Urothelium cell line (cell line): ENCODE measurements at regions not wholly inside any gene's neighbourhood (a gene's known extent, or its start where the extent isn't known, plus 50 kb on each side); places are given as distances from the start of the nearest gene placed in this dataset.
A peak's percentile ranks its signal among the peaks of the same experiment; 100 is the strongest.
"Not testable (repeated sequence)": the region's sequence is repeated elsewhere in the genome, so short reads cannot be mapped to it uniquely, and the experiment has no call there.

Source experiments
- DNase-seq: peaks from one replicate; pipeline ENCODE4 v3.0.0; 2011; ENCODE audit warnings: low spot score, mixed read lengths
- FAIRE-seq: peaks from 2 replicates; lab custom pipeline; 2011; peaks lifted over from hg19 to GRCh38; lab: Jason Lieb, UNC

DNA sequence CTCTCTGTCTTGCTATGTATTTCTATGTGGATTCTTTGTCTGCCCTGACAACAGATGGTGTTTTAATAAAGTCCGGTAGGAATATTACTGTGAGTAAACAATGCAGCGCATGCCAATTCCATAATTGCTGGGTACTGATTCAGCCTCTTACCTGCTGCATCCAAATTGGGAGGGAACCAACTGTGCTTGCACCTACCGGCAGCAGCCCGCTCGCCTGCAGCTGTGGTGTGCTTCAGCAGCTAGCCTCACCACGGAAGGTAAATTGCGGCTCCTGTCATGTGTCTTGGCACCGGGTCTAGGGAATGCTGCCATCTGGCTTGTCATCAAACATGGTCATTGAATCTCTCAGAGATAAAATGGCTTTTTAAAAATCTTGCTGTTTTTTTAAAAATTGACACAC, 704.8 kb upstream of the SLC35B3 start:
- peak; percentile 30 for DNase-seq
- FAIRE-seq: no peak

DNA sequence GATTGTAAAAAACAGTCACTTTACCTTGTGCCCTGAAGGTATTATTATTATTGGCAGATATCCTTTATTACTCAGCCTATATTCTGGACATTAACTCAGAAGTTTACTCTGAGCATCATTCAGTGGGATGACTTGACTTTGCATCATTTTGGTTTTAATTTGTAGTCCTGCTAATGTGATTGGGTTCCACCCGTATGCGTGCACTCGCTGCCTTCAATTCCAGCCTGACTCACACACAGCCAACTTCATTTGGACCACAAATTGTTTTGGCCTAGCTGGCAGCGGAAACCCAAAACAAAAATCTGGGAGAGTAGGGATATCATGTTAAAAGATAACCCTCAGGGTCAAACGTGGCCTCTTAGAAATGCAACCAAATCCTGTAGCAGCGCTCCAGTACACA, 704.4 kb upstream of the SLC35B3 start:
- no peak for FAIRE-seq

DNA sequence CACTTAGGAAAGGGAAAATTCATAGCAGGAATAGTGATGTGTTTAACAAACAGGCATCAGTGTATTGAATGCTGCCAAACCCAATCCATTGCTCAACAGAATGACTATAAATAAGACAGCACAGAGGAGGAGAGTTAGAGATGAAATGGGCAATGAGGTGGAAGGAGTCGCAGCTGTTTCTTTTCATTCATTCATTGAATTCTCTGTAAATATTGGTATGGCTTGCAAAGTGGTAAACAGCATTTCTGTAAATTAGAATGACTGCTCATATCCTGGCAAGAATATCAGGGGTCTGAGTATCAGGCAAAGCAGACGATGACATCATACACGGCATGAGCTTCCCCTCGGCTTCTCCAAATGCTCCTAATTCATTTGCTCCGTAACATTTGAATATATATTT, 703.6 kb upstream of the SLC35B3 start:
- FAIRE-seq (no peak), DNase-seq (no peak)

More for the DNA sequence above, 704.4 kb upstream of the SLC35B3 start:
- no peak for DNase-seq

DNA sequence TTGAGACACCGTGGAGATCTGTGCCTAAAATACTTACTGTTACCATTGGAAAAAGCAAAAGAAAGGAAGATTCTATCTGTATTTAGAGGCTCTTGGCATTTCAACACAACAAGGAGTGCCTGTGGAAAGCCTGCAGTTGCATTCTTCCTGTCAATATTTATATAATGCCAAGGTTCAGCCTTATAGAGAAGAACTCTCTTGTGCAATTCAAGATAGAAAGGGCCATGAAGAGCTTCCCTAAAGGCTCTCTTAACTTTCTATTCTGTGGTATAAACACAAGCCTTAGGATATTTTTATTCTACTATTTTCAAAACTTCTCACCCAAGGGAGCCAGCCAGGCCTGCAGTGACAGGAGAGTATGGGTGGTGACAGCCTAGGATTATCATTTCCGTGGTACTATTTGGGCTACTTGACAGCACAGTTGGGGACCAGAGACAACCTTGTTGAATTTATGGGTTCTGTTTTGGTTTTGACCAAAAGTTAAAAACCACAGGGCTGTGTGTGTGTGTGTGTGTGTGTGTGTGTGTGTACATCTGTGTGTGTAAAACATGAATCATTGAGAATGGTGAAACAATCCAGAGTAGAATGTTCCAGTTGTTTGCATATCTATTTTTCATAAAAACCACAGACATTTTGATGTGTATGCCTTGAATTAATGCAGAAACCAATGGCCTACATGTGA, 700.9 kb upstream of the SLC35B3 start:
- DNase-seq: no peak

DNA sequence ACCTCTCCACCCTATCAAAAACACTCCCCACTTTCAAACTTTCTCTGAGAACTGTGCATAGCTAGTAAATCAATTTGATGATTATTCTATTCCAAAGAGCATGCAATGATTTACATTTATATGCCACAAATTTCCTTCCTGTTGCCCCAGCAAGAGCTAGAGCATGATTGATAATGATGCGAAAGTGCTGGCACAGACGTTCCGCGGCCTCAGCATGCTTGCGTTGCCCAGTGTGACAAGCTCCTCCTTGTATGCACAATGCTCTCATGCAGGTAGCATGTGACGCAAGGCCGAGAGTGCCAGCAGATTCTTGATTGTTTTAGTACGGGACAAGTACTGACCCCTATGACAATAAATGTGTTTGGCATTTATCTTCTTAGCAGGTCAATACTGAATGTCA, 696.3 kb upstream of the SLC35B3 start:
- no peak for DNase-seq
- FAIRE-seq: no peak

More for the DNA sequence above, 700.9 kb upstream of the SLC35B3 start:
- FAIRE-seq: no peak

DNA sequence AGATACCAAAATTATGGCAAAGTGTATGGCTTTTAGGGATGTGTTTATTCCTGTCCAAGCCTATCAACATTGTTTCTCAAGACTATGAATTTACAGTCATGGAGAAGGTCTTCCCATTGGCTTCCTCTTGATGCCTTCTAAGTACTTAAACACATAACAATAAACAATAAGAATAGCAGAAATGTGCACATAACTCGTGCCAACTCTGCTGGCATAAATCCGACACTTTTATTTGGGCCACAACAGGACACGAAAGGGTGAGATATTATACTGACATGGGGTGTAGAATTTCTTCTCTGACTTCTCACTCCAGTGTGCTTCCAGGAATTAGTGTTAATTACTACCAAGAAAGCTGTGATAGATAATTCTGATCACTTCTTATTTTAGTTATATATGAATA, 695.9 kb upstream of the SLC35B3 start:
- FAIRE-seq: no peak
- no peak for DNase-seq

DNA sequence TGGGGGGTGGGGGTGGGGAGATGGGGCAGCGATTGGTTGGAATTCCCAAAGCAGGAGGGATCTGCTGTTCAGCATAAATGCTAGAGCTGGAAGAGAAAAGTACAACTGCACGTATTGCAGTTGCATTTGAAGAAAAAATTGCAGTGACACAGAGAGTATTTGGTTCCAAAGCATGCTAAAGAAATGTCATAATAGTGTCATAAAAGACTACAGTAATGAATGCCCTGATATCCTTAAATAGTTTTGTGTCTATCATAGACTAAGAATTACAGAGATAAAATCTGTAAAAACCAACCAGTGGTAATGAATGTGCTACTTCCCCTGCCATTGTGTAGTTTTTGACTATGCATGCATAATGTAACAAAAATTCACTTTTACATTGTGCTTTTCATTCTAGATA, 693.6 kb upstream of the SLC35B3 start:
- no peak for DNase-seq
- no peak for FAIRE-seq

DNA sequence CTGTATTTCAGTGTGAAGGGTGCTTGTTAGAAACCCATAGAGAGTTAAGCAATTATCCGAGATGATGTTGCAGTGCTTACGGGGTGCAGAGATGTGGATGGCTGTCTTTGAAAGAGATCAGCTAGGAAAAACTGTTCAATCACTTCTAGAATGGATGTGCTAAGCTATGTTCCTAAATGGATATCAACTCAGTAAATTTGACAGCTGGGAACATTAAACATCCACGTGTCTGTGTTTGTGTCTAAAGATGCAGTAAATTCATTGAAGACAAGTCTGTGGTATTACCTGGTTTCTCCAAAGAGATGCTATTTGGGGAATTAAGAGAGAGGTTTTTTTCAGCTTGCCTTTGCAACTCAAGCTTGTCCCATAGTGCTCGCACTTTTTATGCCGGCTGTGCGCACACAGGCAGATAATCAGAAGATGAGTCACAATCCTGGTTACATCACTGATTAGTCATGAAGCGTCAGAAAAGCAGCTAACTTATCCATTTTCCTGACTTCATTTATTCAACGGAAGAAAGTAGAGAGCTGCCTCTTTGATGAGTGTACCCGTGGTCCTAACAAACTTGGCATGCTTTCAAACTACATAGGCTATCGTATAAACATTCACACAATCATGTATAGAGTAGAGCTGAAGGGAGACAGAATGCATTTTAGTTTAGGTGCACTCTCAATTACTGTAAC, 691.7 kb upstream of the SLC35B3 start:
- FAIRE-seq (no peak), DNase-seq (peak; percentile 59)

DNA sequence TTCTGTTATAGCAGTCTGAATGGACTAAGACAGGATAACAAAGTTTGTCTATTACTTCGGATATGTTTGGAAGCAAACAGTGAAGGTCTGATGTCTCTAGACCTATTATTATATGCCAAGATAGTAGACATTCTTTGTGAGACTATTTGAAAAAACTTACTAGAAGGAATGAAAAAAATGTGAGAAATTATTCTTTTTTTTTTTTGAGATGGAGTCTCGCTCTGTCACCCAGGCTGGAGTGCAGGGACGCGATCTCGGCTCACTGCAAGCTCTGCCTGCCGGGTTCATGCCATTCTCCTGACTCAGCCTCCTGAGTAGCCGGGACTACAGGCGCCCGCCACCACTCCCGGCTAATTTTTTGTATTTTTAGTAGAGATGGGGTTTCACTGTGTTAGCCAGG, 690.7 kb upstream of the SLC35B3 start:
- not testable (repeated sequence) for DNase-seq, FAIRE-seq

DNA sequence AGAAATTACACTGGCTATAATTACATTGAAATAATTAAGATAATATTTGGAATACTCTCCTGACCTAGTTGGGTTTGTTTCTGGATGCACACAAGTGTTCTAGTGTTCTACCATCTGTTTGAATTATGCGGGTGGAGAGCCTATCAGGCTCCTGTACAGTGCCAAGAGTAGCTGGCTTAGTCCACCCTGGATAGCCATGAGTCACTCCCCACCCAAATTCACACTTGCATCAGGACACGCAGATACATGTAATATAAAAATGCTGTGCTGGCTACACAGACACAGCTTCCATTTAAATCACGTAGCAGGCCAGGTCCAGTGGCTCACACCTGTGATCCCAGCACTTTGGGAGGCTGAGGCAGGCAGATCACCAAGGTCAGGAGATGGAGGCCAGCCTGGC, 686.2 kb upstream of the SLC35B3 start:
- no peak for FAIRE-seq

DNA sequence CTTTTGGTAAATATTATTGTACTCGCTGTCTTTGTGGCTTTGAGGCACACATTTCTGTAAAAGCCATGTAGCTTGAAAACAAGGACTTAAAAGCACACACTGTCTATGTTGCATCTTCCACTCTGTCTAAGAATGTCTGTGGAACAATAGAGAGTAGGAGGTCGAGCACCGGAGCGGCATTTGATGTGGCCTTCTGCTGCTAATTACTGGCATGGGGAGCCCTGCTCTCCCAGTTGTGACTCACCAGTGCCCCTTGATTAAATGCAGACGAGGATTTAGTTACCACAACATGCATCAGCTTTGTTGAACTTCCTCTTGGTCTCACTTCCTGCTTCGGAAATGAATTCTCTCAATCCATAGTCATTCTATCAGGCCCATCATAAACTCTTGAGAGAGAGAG, 680.7 kb upstream of the SLC35B3 start:
- peak; percentile 31 for DNase-seq

More for the DNA sequence above, 686.2 kb upstream of the SLC35B3 start:
- DNase-seq: no peak

DNA sequence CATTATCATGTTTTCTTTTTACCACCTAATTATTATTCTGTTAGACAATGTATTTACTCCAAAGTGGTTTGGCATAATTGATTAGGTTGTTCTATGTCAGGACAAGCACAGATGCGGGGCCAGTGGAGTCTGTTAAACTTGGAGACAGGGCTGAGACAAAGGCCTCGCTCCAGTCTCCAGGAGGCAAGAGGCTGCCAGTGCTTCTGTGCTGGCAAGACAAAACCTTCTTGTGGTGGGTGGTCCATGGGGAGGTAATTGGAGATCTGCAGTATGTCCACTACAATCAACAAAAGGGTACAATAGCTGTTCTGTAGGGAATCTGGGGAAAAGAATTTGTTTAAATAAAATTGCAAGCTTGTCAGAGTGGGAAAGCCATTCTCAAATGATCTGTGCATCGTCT, 677.2 kb upstream of the SLC35B3 start:
- DNase-seq: no peak
- no peak for FAIRE-seq

More for the DNA sequence above, 680.7 kb upstream of the SLC35B3 start:
- no peak for FAIRE-seq

DNA sequence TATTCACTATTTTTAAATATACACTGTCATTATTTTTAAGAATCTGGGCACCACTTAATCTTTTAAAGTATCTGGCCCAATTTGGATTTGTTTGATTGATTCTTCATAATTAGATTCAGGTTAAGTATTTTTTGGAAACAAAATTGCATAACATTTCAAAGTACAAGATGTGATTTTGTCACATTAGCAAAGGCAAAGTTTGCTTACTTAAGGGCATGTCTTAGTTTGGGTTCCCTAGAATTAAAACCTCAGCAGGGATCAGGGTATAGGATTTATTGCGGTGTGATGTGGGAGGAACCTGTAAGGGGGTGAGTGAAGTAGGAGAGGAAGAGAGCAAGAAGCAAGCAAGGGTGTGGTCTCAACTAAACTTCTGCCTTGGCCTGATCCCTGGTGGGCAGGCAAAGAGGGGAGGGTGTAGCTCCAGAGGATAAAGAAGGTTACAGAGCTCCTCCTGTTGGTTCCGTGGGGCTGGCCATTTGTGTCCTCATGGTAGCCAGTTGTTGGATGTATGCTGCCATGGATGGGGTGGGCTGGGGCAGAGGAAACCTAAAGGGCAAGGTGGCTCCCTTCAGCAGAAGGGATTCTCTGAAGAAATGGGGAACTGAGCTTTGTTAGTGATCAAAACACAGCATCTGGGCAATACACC, 668.7 kb upstream of the SLC35B3 start:
- no peak for FAIRE-seq

DNA sequence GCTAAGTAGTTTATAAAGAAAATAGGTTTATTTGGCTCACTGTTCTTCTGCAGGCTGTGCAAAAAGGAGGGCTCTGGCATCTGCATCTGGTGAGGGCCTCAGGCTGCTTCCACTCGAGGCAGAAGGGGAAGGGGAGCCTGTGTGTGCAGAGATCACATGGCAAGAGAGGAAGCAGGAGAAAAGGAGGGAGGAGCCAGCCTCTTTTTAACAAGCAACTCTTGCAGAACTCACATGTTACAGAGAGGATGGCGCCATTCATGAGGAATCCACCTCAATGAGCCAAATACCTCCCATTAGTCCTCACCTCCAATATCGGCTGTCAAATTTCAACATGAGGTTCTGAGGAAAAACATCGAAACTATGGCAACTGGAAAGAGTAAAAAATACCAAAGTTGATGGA, 666.6 kb upstream of the SLC35B3 start:
- no peak for FAIRE-seq
- DNase-seq: no peak

More for the DNA sequence above, 668.7 kb upstream of the SLC35B3 start:
- DNase-seq: no peak

DNA sequence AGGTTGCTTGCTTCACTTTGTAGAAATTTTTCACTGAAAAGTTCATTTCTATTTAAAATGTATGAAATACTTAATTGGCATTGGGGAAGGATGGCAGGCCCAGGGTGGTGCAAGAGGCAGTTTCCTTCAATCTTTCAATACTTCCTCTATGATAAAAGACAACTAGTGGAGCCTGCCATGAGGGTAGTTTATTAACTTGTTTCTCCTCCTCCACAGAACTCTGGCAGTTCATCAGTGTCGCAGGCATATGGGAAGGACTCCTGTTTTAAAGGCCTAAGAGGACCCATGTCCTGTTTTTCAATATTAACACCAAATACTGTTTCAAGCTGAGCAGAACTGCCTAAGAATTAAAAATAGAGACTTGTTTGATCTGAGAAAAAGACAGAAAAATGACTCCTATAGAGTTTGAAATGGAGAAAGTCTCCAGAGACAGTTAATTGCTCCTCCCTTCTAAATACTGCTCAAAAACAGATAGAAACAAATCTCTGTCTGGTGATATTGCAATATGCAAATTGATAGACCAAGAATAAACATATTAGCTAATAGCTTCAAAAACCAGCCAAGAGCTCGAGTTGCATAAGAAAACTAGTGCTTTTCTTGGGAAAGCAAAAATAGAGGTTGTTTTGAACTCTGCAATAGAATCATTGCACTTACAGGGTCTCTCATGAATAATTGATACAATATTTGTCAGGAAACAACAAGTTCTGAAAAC, 665.7 kb upstream of the SLC35B3 start:
- DNase-seq (no peak), FAIRE-seq (no peak)

DNA sequence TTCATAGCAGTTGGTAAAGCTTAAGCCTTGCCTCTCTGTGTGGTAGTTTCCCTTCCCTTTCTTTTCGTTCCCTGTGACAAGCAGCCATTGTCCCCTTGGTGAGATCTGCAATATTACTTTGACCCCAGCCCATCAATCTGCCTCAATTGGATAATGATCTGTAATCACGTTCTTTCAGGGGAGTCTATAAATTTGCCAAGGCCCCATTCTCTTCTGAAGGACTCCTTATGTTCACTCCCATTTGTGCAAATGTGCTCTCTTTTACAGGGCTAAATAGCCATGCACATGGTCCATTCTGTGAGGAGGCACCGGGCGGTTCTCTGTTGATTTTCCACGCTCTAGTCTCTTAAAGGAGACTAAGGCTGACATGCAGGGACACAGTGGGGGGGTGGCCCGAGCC, 660.4 kb upstream of the SLC35B3 start:
- FAIRE-seq: no peak
- no peak for DNase-seq

DNA sequence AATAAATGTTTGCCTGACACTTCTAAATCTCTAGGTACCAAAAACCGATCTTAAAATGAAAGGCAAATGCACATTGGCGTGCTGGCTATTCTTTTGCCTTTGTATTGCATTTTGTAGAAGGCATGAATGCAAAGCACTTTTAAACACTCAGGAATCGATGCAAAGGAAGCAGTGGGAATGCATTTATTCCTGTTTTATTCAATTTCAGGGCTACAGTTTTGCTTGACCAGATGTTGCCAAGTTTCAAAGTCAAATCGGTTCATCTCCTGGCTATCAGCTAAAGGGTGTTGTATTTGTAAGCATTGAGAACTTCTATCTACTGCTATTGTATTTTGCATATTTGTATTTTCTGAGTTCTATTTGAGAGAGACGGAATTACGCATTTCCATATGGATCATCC, 659.8 kb upstream of the SLC35B3 start:
- FAIRE-seq: no peak
- DNase-seq: no peak

DNA sequence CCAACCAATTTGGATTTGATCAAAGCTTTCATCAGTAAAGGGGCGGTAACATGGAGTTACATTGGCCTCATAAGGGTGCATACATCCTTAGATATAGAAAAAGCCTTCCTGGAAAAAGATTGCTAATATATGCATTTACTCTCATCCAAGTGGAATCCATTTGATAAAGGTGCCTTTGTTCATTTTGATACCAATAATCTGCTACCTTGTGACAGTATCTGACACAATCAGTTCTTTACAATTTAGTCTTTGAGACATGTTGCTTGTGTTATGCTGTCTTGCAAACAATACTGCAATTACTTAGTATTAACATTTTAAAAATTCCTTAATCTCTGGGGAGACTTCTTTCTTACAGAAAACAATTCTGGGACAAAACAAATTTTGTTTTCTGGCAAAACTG, 654.4 kb upstream of the SLC35B3 start:
- FAIRE-seq: no peak
- DNase-seq: no peak

DNA sequence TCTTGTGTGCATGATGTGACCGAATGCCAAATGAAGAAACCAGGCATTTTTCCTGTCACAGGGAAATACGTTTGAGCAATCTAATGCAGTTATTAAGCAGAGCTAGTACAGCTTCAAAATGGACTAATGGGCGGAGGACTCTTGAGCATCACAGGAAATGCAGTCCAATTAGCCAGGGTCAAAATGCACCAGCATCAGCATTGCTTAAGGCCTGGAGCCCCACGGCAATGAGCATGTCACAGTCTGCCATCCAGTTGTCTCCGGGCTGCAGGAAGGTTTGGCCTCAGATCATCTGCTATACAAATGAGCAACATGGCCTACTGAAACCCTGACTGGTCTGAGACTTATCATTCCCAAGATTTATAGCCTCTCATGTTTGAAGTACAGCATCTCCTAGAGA, 652.1 kb upstream of the SLC35B3 start:
- FAIRE-seq (no peak), DNase-seq (no peak)

DNA sequence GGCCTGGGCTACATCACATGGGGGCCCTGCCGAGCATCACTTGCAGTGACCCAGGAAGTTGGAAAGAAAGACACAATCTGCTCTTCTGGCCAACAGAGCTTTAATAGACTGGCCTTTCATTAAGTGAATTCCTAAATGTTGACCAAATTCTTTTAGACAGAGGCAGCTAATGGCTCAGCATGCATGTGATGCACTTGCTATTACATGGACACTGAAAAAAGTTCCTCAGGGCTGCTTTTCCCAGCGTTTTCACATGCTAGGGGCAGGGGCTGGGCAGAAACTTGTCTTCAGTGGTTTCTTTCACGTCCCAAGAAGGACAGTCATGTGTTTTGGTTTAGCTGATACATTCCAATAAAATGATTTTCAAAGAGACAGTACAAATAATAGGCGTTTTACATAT, 651.0 kb upstream of the SLC35B3 start:
- FAIRE-seq (no peak), DNase-seq (no peak)

DNA sequence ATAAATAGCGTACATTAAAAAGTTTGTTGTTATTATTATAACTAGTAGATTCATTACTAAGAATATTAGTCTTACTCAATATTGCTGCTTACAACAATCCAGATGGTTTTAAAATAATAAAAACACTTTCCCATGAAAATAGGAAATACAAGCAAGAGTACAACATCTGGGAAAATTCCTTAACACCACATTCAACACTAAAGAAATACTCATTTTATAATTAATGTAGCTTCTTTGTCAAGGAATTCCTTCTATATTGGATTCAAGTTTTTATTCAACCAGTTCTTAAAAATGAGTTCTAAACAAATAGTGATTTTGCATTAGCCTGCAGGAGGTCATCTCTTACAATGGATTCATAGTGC, 650.3 kb upstream of the SLC35B3 start:
- FAIRE-seq: no peak

More for the DNA sequence above, 650.3 kb upstream of the SLC35B3 start:
- no peak for DNase-seq
